HG03378 (cell line): ENCODE measurements at regions not wholly inside any gene's neighbourhood (a gene's known extent, or its start where the extent isn't known, plus 50 kb on each side); places are given as distances from the start of the nearest gene placed in this dataset.
"Not testable (repeated sequence)": the region's sequence is repeated elsewhere in the genome, so short reads cannot be mapped to it uniquely, and the experiment has no call there.

Experiments used
- ATAC-seq: cut with Tn5 transposase; IDR thresholded peaks from one replicate; pipeline ENCODE4 v1.9.1; 2021; ENCODE audit warnings: mild to moderate bottlenecking, moderate library complexity; ENCODE audit not compliant: unreplicated experiment

- no peak for ATAC-seq
Observed at GRCh38 chr7:93747019-93747418, 143.5 kb downstream of the TFPI2 start.

DNA sequence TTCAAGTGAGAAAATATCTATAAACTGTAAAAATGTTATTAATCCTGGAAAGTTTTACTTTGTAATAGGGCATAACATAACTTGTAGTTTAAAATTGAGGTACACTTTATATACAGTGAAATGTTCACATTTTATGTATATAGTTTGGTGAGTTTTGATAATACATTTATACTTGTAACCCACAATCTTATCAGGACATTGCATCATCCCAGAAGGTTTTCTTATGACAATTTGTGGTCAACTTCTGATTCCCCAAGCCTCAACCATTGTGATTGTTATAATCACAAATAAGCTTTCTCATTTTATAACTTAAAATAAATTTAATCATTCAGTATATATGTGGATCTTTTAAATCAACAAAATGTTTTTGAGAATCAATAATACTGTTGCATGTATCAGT lies 151.1 kb downstream of the TFPI2 start:
- no peak for ATAC-seq

DNA sequence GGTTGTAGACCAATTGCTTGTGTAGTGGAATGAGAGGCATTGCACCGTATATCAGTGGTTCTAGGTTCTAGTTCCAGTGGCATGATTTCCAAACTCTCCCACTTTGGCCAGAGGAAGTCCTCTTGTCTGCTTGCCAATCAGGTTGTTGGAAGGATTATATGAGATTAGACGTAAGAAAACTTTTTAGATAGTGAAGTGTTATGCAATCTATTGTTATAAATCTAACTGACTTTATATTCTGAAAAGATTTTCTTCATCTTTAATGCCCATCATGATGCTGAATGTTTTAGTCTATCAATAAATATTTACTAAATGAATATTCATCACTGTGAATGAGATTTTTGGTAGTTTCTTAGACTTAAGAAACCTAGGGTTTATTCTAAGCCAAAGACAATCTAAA lies 152.6 kb downstream of the TFPI2 start:
- ATAC-seq = no peak

GRCh38 chr7:93736668-93737369 lies 153.7 kb downstream of the TFPI2 start:
- no peak for ATAC-seq

- no peak for ATAC-seq
Observed at GRCh38 chr7:93728292-93728691, 153.8 kb upstream of the CALCR start.

- no peak for ATAC-seq
Observed at GRCh38 chr7:93725954-93726353, 151.4 kb upstream of the CALCR start.

DNA sequence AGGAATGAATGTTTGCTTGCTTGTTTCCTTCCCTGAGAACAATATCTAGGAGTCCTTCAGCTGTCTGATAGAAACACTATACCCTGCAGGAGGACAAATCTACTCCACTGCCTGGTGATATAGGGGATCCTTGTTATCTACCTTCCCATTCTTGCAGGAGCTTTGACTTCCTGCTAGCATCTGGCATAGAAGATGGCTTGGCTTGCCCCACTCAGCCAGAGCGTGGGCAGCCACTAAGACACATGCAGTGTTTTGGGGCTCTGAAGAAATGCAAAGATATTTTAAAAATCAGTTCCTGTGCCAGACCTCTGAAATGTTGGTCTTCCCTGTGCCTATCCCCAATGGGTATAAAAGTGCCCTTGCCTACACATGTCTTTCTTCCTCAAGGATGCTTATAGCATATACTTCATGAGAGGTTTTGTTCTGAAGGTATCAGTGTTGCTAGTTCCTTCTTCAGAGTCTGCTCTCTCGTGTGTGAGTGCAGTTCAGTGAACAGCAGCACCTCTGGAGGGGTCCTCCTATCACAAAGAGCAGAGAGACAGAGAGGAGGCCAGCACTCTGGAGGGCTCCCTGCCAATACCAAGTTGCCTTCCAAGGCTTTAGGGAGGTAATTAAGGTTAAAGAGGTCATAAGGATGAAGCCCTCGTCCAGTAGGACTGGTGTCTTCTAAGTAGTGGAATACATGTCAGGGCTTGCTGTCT lies 149.1 kb upstream of the CALCR start:
- no peak for ATAC-seq

GRCh38 chr7:93720106-93720505 lies 145.6 kb upstream of the CALCR start:
- ATAC-seq = no peak

- no peak for ATAC-seq
Observed at GRCh38 chr7:93719546-93719945, 145.0 kb upstream of the CALCR start.

GRCh38 chr7:93717217-93717900 lies 142.8 kb upstream of the CALCR start:
- no peak for ATAC-seq

DNA sequence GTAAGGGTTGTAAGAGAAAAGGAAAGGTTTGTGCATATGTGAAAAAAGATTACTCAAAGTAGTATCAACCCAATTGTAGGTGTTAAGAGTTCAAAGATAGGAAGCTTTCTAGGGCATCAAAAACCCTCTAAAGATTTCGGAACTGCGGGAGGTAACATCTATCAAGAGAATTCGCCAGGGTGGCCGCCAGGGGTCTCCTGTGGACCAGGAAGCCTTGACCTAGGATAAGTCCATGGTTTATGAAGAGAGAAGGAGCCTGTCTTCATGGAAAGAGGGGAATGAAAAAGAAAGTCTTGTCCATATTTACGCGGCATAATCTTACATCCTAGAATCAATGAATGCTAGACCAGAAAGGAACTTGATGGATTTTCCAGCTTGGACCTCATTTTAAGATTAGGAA lies 140.7 kb upstream of the CALCR start:
- ATAC-seq = no peak

- no peak for ATAC-seq
Observed at GRCh38 chr7:93711926-93712325, 137.4 kb upstream of the CALCR start.

DNA sequence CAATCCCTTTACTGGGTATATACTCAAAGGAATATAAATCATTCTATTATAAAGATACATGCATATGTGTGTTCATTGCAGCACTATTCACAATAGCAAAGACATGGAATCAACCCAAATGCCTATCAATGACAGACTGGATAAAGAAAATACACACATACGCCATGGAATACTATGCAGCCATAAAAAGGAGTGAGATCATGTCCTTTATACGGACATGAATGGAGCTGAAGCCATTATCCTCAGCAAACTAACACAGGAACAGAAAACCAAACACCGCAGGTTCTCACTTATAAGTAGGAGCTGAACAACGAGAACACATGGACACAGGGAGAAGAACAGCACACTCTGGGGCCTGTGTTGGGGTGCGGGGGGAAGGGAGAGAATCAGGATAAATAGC lies 133.7 kb upstream of the CALCR start:
- ATAC-seq = not testable (repeated sequence)

GRCh38 chr7:93707249-93707648 lies 132.7 kb upstream of the CALCR start:
- ATAC-seq = no peak

DNA sequence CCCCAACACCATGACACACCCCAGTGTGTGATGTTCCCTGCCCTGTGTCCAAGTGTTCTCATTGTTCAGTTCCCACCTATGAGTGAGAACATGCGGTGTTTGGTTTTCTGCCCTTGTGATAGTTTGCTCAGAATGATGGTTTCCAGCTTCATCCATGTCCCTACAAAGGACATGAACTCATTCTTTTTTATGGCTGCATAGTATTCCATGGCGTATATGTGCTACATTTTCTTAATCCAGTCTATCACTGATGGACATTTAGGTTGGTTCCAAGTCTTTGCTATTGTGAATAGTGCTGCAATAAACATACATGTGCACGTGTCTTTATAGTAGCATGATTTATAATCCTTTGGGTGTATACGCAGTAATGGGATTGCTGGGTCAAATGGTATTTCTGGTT lies 131.6 kb upstream of the CALCR start:
- not testable (repeated sequence) for ATAC-seq

DNA sequence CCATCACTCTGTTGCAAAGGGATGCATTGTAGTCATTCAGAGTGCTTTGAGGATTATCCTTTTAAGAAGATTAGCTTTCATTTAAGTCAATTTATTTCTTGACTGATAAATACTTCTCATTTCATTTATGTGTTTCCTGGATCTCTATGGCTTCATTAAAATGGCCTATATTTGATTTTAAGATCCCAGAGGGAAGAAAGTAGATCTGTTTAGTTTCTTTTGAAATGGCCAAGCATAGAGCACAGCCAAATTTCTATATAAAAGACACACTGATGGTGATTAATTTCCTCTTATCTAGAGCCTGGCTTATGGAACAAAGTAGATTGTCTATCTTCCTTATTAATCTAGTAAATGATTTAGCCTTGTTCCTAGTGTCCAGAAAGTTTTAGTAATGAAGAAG lies 129.7 kb upstream of the CALCR start:
- no peak for ATAC-seq

- no peak for ATAC-seq
Observed at GRCh38 chr7:93697901-93698300, 123.4 kb upstream of the CALCR start.

GRCh38 chr7:93693796-93694195 lies 119.3 kb upstream of the CALCR start:
- ATAC-seq = no peak

- ATAC-seq = no peak
Observed at GRCh38 chr7:93690021-93690420, 115.5 kb upstream of the CALCR start.

DNA sequence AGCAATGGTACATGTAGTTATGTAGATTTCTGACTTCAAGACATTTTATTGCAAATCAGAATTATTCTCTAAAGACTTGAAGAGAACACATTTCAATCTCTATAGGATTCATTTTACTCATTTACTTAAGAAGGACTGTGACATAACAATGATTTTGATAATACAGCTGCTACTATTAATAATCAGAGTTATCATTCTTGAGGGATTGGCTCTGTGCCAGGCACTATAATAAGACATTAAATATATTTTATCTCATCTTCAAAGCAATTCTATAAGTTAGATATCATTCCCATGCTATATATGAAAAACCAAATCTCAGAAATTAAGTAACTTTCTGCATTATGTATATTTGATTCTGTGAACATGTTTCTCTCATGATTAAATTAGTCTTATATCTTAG lies 103.7 kb upstream of the CALCR start:
- no peak for ATAC-seq

DNA sequence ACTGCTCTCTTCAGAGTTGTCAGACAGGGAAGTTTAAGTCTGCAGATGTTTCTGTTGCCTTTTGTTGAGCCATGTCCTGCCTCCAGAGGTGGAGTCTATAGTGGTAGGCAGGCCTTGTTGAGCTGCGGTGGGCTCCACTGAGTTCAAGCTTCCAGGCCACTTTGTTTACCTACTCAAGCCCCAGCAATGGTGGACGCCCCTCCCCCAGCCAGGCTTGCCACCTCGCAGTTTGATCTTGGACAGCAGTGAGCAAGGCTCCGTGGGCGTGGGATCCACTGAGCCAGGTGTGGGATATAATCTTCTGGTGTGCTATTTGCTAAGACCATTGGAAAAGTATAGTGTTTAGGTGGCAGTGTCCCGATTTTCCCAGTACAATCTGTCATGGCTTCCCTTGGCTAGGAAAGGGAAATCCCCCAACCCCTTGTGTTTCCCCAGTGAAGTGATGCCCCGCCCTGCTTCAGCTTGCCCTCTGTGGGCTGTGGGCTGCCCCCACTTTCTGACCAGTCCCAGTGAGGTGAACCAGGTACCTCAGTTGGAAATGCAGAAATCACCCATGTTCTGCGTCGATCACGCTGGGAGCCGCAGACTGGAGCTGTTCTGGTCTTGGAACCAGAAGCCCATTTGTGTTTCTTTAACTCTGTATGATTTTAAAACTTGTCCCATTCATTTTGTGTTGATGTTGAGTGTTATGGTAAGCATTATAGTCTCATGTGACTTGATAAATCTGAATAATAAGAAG lies 89.2 kb upstream of the CALCR start:
- ATAC-seq = no peak
